Peyer's patch (tissue), 4 donors: ENCODE measurements at regions not wholly inside any gene's neighbourhood (a gene's known extent, or its start where the extent isn't known, plus 50 kb on each side); places are given as distances from the start of the nearest gene placed in this dataset.

Experiments
- CTCF ChIP-seq, 6 experiments: fragments of 450-650 bp in 4 of 6; fragments of 200-600 bp in 2 of 6; sonication (generic) in 1 of 6; IDR thresholded peaks; one replicate each; pipeline ENCODE4 v1.5.1; 2017 to 2019; ENCODE audit warnings: antibody characterized with exemption in 6 of 6, mild to moderate bottlenecking in 3 of 6, moderate library complexity in 1 of 6
- POLR2A ChIP-seq, 2 donors: fragments of 450-650 bp; IDR thresholded peaks; one replicate each; pipeline ENCODE4 v1.5.1; 2017; ENCODE audit warnings: antibody characterized with exemption in 2 of 2, mild to moderate bottlenecking in 2 of 2, moderate library complexity in 2 of 2

GRCh38 chr2:187614756-187615155 is 60.5 kb upstream of the TFPI start:
- no peak for TF ChIP-seq CTCF (IDR thresholded peaks at IDR 0.05)
- TF ChIP-seq POLR2A (IDR thresholded peaks at IDR 0.05): no peak
